ENCODE measurements at regions not wholly inside any gene's neighbourhood (a gene's known extent, or its start where the extent isn't known, plus 50 kb on each side); places are given as distances from the start of the nearest gene placed in this dataset.

DNA sequence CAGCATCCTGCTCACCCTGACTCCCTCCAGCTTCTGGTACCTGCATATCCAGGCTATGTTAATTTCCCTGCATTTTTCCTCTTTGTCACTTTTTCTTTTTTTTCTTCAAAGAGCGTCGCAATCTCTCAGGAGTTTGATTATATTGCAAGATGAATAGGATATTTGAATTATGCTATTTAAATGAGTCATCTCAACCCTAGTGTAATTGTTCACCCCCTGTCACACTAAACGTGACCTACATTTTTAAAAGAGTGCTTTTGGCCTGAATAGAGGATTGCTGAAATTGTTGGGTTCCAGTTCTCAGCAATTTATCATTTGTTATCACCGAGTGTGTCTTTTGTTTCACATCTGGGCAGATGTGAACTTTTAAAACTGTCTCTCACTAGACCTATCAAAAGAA, 294.7 kb downstream of the SOX2 start:
- Histone ChIP-seq H2AFZ (ENCODE audit: low read depth) (no peak overlapping the region), H3K9me3 (no peaks in the 10 kb centered on the region), H3K79me2 (ENCODE audit: insufficient read depth) (no peaks in the 10 kb centered on the region), H3K4me1 (ENCODE audit: control insufficient read depth in 1 of 2, insufficient read depth in 2 of 2, low read depth in 1 of 2, low read length in 1 of 2) (no peaks in the 10 kb centered on the region), H3K9me2 (no peaks in the 10 kb centered on the region), H3K36me3 (replicated peaks in 1 of 2; ENCODE audit: control insufficient read depth in 1 of 2, insufficient read depth in 2 of 2, low read length in 1 of 2) (no peaks in the 10 kb centered on the region), H3K27ac (ENCODE audit: low read depth in 2 of 2, low read length in 1 of 2) (no peak overlapping the region), H3K9ac (no peak overlapping the region), H3K4me2 (no peak overlapping the region), H4K20me1 (ENCODE audit: insufficient read depth) (no peaks in the 10 kb centered on the region), H3K27me3 (ENCODE audit: insufficient read depth) (no peaks in the 10 kb centered on the region), H3K4me3 (ENCODE audit: low read depth in 2 of 2, low read length in 1 of 2) (no peak overlapping the region), H3F3A (replicated peaks; ENCODE audit: insufficient read depth) (no peaks in the 10 kb centered on the region)
- ChIA-PET POLR2A (no interaction called here), CTCF (no interaction called here)
- TF ChIP-seq, protein P1, sequence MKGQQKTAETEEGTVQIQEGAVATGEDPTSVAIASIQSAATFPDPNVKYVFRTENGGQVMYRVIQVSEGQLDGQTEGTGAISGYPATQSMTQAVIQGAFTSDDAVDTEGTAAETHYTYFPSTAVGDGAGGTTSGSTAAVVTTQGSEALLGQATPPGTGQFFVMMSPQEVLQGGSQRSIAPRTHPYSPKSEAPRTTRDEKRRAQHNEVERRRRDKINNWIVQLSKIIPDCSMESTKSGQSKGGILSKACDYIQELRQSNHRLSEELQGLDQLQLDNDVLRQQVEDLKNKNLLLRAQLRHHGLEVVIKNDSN (IDR thresholded peaks at IDR 0.05; ENCODE audit: borderline replicate concordance, low read depth) = no peak
- no peak for TF ChIP-seq FOXJ3 (CRISPR knock-in tag; IDR thresholded peaks at IDR 0.05)
- TF ChIP-seq RXRA (IDR thresholded peaks at IDR 0.05; ENCODE audit: borderline replicate concordance, low read depth) = no peak
- no peak for TF ChIP-seq EZH2phosphoT487 (IDR thresholded peaks at IDR 0.05; ENCODE audit: borderline replicate concordance, low read depth)
- TF ChIP-seq, protein P2, sequence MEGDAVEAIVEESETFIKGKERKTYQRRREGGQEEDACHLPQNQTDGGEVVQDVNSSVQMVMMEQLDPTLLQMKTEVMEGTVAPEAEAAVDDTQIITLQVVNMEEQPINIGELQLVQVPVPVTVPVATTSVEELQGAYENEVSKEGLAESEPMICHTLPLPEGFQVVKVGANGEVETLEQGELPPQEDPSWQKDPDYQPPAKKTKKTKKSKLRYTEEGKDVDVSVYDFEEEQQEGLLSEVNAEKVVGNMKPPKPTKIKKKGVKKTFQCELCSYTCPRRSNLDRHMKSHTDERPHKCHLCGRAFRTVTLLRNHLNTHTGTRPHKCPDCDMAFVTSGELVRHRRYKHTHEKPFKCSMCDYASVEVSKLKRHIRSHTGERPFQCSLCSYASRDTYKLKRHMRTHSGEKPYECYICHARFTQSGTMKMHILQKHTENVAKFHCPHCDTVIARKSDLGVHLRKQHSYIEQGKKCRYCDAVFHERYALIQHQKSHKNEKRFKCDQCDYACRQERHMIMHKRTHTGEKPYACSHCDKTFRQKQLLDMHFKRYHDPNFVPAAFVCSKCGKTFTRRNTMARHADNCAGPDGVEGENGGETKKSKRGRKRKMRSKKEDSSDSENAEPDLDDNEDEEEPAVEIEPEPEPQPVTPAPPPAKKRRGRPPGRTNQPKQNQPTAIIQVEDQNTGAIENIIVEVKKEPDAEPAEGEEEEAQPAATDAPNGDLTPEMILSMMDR (IDR thresholded peaks at IDR 0.05) = no peak
- TF ChIP-seq, protein P3, sequence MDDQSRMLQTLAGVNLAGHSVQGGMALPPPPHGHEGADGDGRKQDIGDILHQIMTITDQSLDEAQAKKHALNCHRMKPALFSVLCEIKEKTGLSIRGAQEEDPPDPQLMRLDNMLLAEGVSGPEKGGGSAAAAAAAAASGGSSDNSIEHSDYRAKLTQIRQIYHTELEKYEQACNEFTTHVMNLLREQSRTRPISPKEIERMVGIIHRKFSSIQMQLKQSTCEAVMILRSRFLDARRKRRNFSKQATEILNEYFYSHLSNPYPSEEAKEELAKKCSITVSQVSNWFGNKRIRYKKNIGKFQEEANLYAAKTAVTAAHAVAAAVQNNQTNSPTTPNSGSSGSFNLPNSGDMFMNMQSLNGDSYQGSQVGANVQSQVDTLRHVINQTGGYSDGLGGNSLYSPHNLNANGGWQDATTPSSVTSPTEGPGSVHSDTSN (IDR thresholded peaks at IDR 0.05) = no peak
- 60% methylated on average over 4 of the region's 4 CpGs for WGBS (ENCODE audit: low lambda C conversion rate)
- DNase-seq = no peak

DNA sequence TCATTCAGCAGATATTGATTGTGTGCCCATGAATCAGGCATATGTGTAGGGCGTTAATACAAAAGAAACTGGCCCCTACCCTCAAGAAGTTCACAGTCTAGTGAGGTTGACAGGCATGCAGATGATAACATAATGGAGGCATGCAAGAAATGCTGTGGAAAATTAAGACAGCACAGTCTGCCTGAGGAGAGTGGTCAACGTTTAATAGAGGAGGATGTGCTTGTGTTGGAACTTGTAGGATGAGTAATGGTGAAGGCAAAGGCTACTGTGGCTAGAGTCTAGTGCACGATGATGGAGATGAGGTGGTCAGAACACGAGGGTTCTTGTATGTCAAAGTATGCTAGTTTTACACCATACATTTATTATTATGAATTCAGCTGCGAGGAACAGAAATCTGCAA, 295.7 kb downstream of the SOX2 start:
- Histone ChIP-seq H3F3A (replicated peaks; ENCODE audit: insufficient read depth) (no peaks in the 10 kb centered on the region), H3K27ac (ENCODE audit: low read depth in 2 of 2, low read length in 1 of 2) (no peak overlapping the region), H4K20me1 (ENCODE audit: insufficient read depth) (no peaks in the 10 kb centered on the region), H3K36me3 (replicated peaks in 1 of 2; ENCODE audit: control insufficient read depth in 1 of 2, insufficient read depth in 2 of 2, low read length in 1 of 2) (no peaks in the 10 kb centered on the region), H3K27me3 (ENCODE audit: insufficient read depth) (no peaks in the 10 kb centered on the region), H2AFZ (ENCODE audit: low read depth) (no peak overlapping the region), H3K4me2 (no peak overlapping the region), H3K9ac (no peak overlapping the region), H3K79me2 (ENCODE audit: insufficient read depth) (no peaks in the 10 kb centered on the region), H3K4me1 (ENCODE audit: control insufficient read depth in 1 of 2, insufficient read depth in 2 of 2, low read depth in 1 of 2, low read length in 1 of 2) (no peaks in the 10 kb centered on the region), H3K4me3 (ENCODE audit: low read depth in 2 of 2, low read length in 1 of 2) (no peak overlapping the region), H3K9me3 (no peaks in the 10 kb centered on the region), H3K9me2 (no peaks in the 10 kb centered on the region)
- TF ChIP-seq TAF1 (IDR thresholded peaks at IDR 0.05; ENCODE audit: borderline replicate concordance, low read depth, low read length) (no peak), MXI1 (IDR thresholded peaks at IDR 0.05; ENCODE audit: low read depth, low read length) (no peak), FOSL2 (IDR thresholded peaks at IDR 0.05; ENCODE audit: borderline replicate concordance, low read depth) (no peak), POLR2AphosphoS5 (IDR thresholded peaks at IDR 0.05; ENCODE audit: low read depth, low read length) (no peak), FOXJ3 (CRISPR knock-in tag; IDR thresholded peaks at IDR 0.05) (no peak)
- DNase-seq = no peak
- POLR2A ChIA-PET = no interaction called here
- 43% methylated on average over 5 of the region's 5 CpGs for WGBS (ENCODE audit: low lambda C conversion rate)
- CTCF ChIA-PET = no interaction called here

Data from SK-N-SH (cell line).